Tibial artery (tissue), 4 donors: ENCODE measurements at regions not wholly inside any gene's neighbourhood (a gene's known extent, or its start where the extent isn't known, plus 50 kb on each side); places are given as distances from the start of the nearest gene placed in this dataset.

ENCODE experiments used
- DNase-seq, 2 donors: peaks; one replicate each; pipeline ENCODE4 v3.0.0-alpha.2; 2019
- H3K27ac ChIP-seq, 2 donors: fragments of 200-600 bp; sonication (generic) in 1 of 2; 1 replicate in 1 of 2; 2 replicates in 1 of 2; pipeline ENCODE4 v1.5.1; 2018 to 2019; ENCODE audit warnings: mild to moderate bottlenecking in 1 of 2
- H3K27me3 ChIP-seq, 2 donors: fragments of 200-600 bp; sonication (generic) in 1 of 2; one replicate each; pipeline versions ENCODE4 v1.5.1 to v1.6.0; 2016 to 2019
- H3K36me3 ChIP-seq, 3 donors: fragments of 200-600 bp; sonication (generic) in 2 of 3; one replicate each; pipeline ENCODE4 v1.5.1; 2016 to 2019; ENCODE audit warnings: mild to moderate bottlenecking in 2 of 3
- H3K4me1 ChIP-seq, 4 donors: fragments of 200-600 bp; sonication (generic) in 2 of 4; 1 replicate in 3 of 4; 2 replicates in 1 of 4; pipeline ENCODE4 v1.5.1; 2016 to 2019
- H3K4me3 ChIP-seq, 2 donors: fragments of 200-600 bp; sonication (generic) in 1 of 2; 1 replicate in 1 of 2; 2 replicates in 1 of 2; pipeline ENCODE4 v1.5.1; 2018 to 2019; ENCODE audit warnings: mild to moderate bottlenecking in 2 of 2
- H3K9me3 ChIP-seq, 3 donors: fragments of 200-600 bp; sonication (generic) in 1 of 3; one replicate each; pipeline ENCODE4 v1.5.1; 2016 to 2019
- CTCF ChIP-seq, 2 experiments: fragments of 200-600 bp in 1 of 2; fragments of 450-650 bp in 1 of 2; IDR thresholded peaks; one replicate each; pipeline ENCODE4 v1.5.1; 2017 to 2019; ENCODE audit warnings: antibody characterized with exemption in 2 of 2, mild to moderate bottlenecking in 1 of 2, moderate library complexity in 1 of 2
- intact Hi-C: fragments of 100-400 bp; cut with DNase I; formaldehyde crosslinking; loops from one replicate; pipeline ENCODE4 v1.15.0; 2023; ENCODE audit warnings: low total_unique reads

DNA sequence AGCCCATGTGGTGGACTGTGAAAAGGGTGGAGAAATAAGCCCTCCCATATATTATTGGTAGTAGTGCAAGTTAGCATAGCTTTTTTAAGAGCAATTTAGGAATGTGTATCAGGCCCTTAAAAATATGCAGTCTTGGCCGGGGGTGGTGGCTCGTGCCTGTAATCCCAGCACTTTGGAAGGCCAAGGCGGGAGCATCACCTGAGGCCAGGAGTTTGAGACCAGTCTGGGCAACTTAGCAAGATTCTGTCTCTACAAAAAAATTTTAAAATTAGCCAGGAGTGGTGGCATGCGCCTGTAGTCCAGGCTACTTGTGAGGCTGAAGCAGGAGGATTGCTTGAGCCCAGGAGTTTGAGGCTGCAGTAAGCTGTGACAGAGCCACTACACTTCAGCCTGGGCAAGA is 64.2 kb upstream of the BCAT1 start:
- intact Hi-C loops: no loop called here
- Histone ChIP-seq H3K36me3 (no peaks in the 10 kb centered on the region), H3K27me3 (no peaks in the 10 kb centered on the region), H3K9me3 (no peaks in the 10 kb centered on the region), H3K4me1 (peaks cover 0 to 2% (median 0%) of the 10 kb centered on the region in 4 donors), H3K4me3 (no peak overlapping the region), H3K27ac (no peak overlapping the region)
- TF ChIP-seq CTCF (IDR thresholded peaks at IDR 0.05): no peak
- DNase-seq: no peak

DNA sequence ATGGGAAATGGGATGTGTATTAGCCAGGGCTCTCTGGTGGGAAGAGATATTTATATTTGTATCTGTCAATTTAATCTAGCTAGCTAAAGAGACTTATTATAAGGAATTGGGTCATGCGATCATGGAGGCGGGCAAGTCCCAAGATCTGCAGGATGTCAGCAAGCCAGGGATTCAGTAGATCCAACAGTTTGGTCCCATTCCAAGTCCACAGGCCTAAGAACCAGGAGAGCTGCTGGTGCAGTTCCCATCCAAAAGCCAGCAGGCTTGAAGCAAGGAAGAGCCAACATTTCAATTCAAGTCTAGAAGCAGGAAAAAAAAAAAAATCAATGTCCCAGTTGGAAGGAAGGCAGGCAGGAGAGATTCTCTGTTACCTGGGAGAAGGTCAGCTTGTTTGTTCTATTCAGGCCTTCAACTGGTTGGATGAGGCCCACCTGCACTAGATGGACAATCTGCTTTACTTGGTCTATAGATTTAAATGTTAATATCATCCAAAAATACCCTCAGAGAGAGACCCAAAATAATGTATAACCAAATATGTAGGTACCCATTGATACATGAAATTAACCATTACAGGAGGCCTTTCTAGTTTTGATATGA is 60.7 kb upstream of the BCAT1 start:
- Histone ChIP-seq H3K4me1 (no peaks in the 10 kb centered on the region), H3K27me3 (no peaks in the 10 kb centered on the region), H3K4me3 (no peak overlapping the region), H3K36me3 (no peaks in the 10 kb centered on the region), H3K27ac (no peak overlapping the region), H3K9me3 (no peaks in the 10 kb centered on the region)
- TF ChIP-seq CTCF (IDR thresholded peaks at IDR 0.05): no peak
- DNase-seq: no peak
- intact Hi-C loops: no loop called here

DNA sequence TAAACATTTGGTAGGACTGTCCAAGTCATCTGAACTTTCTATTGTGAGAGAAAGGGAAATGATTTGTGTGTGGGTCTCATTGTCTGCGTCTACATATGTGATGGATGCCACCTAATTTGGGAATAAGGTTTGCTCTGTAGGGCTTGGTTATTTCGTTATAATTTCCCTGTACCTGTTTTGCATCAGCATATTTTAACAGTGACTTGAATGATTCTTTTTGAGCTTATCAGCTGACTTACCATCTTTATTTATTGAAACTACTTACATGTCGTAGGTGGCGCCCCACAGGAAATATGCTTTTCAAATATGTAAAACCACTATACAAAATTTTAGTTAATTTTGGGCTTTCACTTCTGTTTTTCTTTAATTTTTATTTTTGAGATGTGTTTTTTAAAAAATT is 56.5 kb upstream of the BCAT1 start:
- intact Hi-C loops: no loop called here
- no peaks in the 10 kb centered on the region for H3K4me1 ChIP-seq
- H3K9me3 ChIP-seq: no peaks in the 10 kb centered on the region
- no peak overlapping the region for H3K4me3 ChIP-seq
- H3K27ac ChIP-seq: no peak overlapping the region
- no peak for TF ChIP-seq CTCF (IDR thresholded peaks at IDR 0.05)
- DNase-seq: no peak
- no peaks in the 10 kb centered on the region for H3K27me3 ChIP-seq
- H3K36me3 ChIP-seq: no peaks in the 10 kb centered on the region

DNA sequence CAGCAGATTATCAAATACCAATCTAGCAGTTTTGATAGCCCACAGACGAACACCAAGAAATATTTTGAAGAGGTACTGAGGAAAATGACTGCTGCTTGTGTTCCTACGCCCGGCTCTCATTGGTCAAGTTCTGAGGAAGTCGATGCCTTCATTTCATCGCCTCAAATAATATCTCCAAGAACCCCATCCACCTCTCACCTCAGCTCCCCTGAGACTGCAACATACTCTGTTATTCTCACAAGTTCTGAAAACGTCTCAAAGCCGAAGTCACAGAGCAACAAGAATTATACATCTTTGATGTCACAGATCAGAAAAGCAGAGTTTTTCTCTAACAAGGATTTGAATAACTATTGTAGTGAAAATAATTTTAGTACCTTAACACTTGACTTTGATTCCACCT is 55.5 kb upstream of the BCAT1 start:
- intact Hi-C loops: no loop called here
- H3K27ac ChIP-seq: no peak overlapping the region
- no peak for TF ChIP-seq CTCF (IDR thresholded peaks at IDR 0.05)
- H3K9me3 ChIP-seq: no peaks in the 10 kb centered on the region
- H3K4me1 ChIP-seq: no peaks in the 10 kb centered on the region
- DNase-seq: no peak
- H3K27me3 ChIP-seq: no peaks in the 10 kb centered on the region
- H3K36me3 ChIP-seq: no peaks in the 10 kb centered on the region
- no peak overlapping the region for H3K4me3 ChIP-seq

DNA sequence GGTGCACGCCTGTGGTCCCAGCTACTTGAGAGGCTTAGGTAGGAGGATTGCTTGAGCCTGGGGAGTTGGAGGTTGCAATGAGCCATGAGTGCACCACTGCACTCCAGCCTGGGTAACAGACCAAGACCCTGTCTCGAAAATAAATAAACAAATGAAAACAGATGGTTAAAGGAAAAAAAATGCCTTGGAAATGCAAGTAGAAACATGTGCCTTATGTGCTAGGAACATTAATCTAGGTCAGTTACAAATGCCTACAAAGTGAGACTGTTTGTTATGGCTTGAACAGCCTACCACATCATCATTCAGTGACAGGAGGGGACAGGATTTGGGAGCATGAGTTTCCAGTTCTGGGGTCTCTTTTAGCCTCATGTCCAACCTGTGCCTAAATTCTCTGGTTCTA is 52.4 kb upstream of the BCAT1 start:
- H3K9me3 ChIP-seq: no peaks in the 10 kb centered on the region
- intact Hi-C loops: no loop called here
- no peaks in the 10 kb centered on the region for H3K27me3 ChIP-seq
- H3K27ac ChIP-seq: no peak overlapping the region
- TF ChIP-seq CTCF (IDR thresholded peaks at IDR 0.05): no peak
- H3K4me1 ChIP-seq: peaks cover 0 to 27% (median 11%) of the 10 kb centered on the region in 4 donors
- H3K4me3 ChIP-seq: no peak overlapping the region
- DNase-seq: no peak
- H3K36me3 ChIP-seq: no peaks in the 10 kb centered on the region
